ENCODE measurements at regions not wholly inside any gene's neighbourhood (a gene's known extent, or its start where the extent isn't known, plus 50 kb on each side); places are given as distances from the start of the nearest gene placed in this dataset.

- TF ChIP-seq RAD21 (conservative IDR thresholded peaks at IDR 0.05) (no peak), CTCF (IDR thresholded peaks at IDR 0.05; ENCODE audit: poor library complexity, severe bottlenecking) (no peak), POLR2AphosphoS5 (IDR thresholded peaks at IDR 0.05) (no peak), EP300 (conservative IDR thresholded peaks at IDR 0.05; ENCODE audit: poor library complexity, severe bottlenecking) (no peak)
Observed at GRCh38 chr18:78151948-78152725, 827.5 kb upstream of the SALL3 start.
